ENCODE measurements at regions not wholly inside any gene's neighbourhood (a gene's known extent, or its start where the extent isn't known, plus 50 kb on each side); places are given as distances from the start of the nearest gene placed in this dataset.
"Not testable (repeated sequence)": the region's sequence is repeated elsewhere in the genome, so short reads cannot be mapped to it uniquely, and the experiment has no call there.

- no peak for DNase-seq
Measured at GRCh38 chr6:27668442-27669294, 195.8 kb upstream of the ZNF184 start.

GRCh38 chr6:27667657-27668441 is 194.9 kb upstream of the ZNF184 start:
- DNase-seq, result no peak

- DNase-seq, result no peak
Measured at GRCh38 chr6:27667016-27667656, 194.2 kb upstream of the ZNF184 start.

- no peak for DNase-seq
Measured at GRCh38 chr6:27662769-27663168, 189.9 kb upstream of the ZNF184 start.

- DNase-seq, result not testable (repeated sequence)
Measured at GRCh38 chr6:27662212-27662611, 189.3 kb upstream of the ZNF184 start.

GRCh38 chr6:27653143-27653825 is 180.4 kb upstream of the ZNF184 start:
- not testable (repeated sequence) for DNase-seq

GRCh38 chr6:27651371-27651732 is 178.4 kb upstream of the ZNF184 start:
- no peak for DNase-seq

- DNase-seq, result no peak
Measured at GRCh38 chr6:27650620-27651370, 177.9 kb upstream of the ZNF184 start.

GRCh38 chr6:27644528-27644927 is 171.6 kb upstream of the ZNF184 start:
- no peak for DNase-seq

- no peak for DNase-seq
Measured at GRCh38 chr6:27642744-27643456, 170.0 kb upstream of the ZNF184 start.

- DNase-seq, result not testable (repeated sequence)
Measured at GRCh38 chr6:27635886-27636285, 163.0 kb upstream of the ZNF184 start.

GRCh38 chr6:27633221-27633688 is 160.3 kb upstream of the ZNF184 start:
- DNase-seq, result not testable (repeated sequence)

- DNase-seq, result no peak
Measured at GRCh38 chr6:27631609-27631916, 158.7 kb upstream of the ZNF184 start.

GRCh38 chr6:27630727-27631608 is 158.1 kb upstream of the ZNF184 start:
- no peak for DNase-seq

GRCh38 chr6:27624694-27625262 is 151.9 kb upstream of the ZNF184 start:
- no peak for DNase-seq

- no peak for DNase-seq
Measured at GRCh38 chr6:27623103-27623502, 150.2 kb upstream of the ZNF184 start.

- no peak for DNase-seq
Measured at GRCh38 chr6:27619436-27619835, 146.5 kb upstream of the ZNF184 start.

GRCh38 chr6:27617700-27618689 is 145.1 kb upstream of the ZNF184 start:
- DNase-seq, result no peak

Data from NK-92 treated with Interleukin-12 subunit alpha and Interleukin-12 subunit beta, amount 100 ng/mL, for 24 hours (cell line).